ENCODE measurements at regions not wholly inside any gene's neighbourhood (a gene's known extent, or its start where the extent isn't known, plus 50 kb on each side); places are given as distances from the start of the nearest gene placed in this dataset.

- no peak for TF ChIP-seq CTCF (IDR thresholded peaks at IDR 0.05)
- TF ChIP-seq POLR2A (IDR thresholded peaks at IDR 0.05) = no peak
Measured at GRCh38 chr2:71859211-71859847, 288.3 kb downstream of the CYP26B1 start.
